GM19328 (cell line): ENCODE measurements at regions not wholly inside any gene's neighbourhood (a gene's known extent, or its start where the extent isn't known, plus 50 kb on each side); places are given as distances from the start of the nearest gene placed in this dataset.

Experiments
- ATAC-seq: cut with Tn5 transposase; IDR thresholded peaks from one replicate; pipeline ENCODE4 v1.9.1; 2021; ENCODE audit warnings: mild to moderate bottlenecking, moderate library complexity; ENCODE audit not compliant: unreplicated experiment

DNA sequence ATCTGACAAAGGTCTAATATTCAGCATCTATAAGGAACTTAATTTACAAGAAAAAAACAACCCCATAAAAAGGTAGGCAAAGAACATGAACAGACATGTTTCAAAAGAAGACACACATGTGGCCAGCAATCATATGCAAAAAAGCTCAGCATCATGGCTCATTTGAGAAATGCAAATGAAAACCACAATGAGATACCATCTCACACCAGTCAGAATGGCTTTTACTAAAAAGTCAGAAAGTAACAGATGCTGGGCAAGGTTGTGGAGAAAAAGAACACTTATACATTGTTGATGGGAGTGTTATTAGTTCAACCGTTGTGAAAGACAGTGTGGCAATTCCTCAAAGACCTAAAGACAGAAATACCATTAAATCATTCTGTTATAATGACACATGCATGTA is 289.9 kb upstream of the MMS22L start:
- no peak for ATAC-seq

- ATAC-seq, result no peak
These were observed 303.3 kb upstream of the MMS22L start for GRCh38 chr6:97586344-97586743.

DNA sequence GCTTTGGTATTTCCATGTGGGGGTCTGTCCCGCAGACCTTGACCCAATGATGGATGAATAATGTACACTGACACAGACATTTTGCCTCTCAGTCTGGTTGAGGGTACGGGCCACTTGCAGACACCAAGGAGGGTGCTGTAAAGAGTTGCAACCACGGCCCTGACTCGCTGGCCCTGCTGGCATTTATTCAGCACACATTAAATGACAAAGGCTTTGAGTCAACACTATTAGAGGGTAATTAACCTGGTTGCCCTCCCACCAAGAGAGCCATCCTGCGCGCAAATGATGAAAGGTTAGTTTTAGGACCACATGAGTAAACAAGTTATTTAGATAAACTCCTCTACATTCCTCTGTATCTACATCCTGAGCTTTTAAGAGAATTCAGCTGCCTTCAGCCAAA is 308.9 kb upstream of the MMS22L start:
- no peak for ATAC-seq

GRCh38 chr6:97594844-97595243 is 311.8 kb upstream of the MMS22L start:
- ATAC-seq, result no peak

DNA sequence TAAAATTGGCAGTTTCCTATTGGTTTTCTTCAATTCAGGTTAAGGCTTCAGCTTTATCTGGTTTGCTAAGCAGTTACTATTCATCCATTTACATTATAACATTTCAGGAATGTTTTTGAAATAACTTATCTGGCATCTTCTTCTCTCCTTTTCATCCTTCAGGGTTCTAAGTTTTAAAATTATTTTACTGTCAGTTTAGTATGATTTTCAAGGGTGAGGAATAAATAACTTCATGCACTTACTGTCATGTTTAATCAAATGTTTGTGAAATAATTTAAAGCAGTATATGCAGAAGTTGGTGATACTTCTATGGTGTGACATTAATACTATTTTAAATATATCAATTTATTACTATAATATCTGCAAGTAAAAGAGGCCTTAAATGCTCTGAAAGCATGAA is 338.1 kb upstream of the MMS22L start:
- no peak for ATAC-seq

GRCh38 chr6:97626671-97627441 is 343.8 kb upstream of the MMS22L start:
- no peak for ATAC-seq

DNA sequence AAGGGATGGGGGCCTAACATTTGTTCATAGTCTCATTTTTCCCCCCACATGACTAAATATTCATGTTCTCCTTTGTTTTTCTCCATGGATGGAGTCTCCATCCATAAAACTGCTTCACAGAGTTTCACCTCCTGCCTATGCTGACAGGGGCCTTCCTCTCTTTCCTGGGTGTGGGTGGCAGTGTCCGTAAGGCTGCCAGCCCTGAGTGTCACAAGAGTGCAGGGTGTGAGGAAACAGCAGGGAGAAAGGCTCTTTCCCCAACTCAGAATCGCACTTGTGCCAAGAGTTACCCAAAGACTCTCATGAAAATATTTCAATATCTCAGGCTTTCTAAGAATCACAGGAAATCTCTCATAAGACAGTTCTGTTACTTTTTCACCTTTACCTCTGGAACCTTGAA is 346.2 kb upstream of the MMS22L start:
- ATAC-seq, result no peak

DNA sequence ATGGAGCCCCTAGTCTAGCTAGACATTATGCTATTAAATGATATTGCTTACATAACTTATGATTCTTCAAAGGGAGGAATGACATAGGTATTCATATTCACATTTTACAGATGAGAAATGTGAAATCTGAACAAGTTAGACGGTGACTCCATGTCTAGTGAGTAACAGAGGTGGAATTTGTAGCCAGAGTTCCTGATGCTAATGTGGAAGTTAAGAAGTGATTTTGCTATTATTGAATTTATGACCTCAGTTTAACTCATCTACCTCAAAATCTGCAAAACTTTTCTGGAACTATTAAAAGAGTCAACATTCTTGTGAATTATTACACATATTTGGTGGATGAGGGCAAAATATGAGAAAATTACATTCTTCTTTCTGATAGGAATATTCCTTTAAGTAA is 347.6 kb upstream of the MMS22L start:
- no peak for ATAC-seq

DNA sequence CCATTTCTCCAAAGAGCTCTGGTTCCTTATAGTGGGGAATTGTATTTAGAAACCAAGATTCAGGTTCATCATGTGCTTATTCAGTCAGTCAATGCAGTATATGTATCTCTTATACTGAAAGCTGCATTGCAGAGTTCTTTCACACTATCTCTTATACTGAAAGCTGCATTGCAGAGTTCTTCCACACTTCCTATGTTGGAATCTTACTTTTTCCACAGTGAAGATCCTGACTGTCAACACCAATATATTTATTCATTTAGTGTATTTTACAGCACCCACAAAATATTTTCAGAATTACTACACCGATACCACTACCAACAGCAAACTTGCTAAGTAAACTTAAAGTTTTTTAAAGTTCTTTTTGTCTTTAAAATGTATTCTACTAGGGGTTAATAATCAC is 349.3 kb upstream of the MMS22L start:
- ATAC-seq, result no peak

- ATAC-seq, result no peak
These were observed 356.7 kb upstream of the MMS22L start for GRCh38 chr6:97639702-97640101.

- no peak for ATAC-seq
These were observed 361.3 kb upstream of the MMS22L start for GRCh38 chr6:97644353-97644752.

- ATAC-seq, result no peak
These were observed 362.7 kb upstream of the MMS22L start for GRCh38 chr6:97645757-97646156.

DNA sequence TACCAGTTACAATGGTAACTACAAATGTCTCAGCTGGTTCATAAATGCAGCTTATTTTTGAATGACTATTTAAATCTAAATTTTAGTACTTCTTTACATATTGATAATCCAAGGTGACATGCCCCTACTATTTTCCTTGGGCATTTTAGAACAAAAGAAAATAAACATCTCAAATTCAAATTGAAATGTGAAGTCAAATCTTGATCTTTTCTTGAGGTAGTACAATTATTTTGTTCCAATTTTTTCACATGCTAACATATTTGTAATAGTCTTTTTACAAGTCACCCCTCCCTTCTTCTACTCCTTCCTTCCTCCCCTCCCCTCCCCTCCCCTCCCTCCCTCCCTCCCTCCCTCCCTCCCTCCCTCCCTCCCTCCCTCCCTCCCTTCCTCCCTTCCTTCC is 370.1 kb upstream of the MMS22L start:
- ATAC-seq, result no peak

GRCh38 chr6:97653517-97653916 is 370.5 kb upstream of the MMS22L start:
- no peak for ATAC-seq

DNA sequence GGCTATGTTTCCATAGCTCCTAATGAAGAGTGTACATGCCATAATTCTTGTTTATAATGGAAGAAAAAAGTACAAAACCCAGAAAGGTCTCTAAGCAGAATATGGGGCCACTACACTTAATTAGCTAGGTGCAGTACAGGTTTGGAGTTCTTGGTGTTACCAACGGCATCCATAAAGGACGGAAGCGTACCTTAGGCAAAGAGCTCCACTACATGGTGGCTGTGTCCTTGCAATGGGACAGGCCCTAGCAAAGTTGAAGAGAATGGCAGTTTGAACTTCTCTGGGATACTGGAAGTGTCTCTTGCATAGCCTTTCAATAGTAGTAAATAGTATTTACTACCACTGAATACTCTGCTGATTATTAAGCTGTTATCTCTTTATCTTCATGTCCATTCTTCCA is 371.7 kb upstream of the MMS22L start:
- ATAC-seq, result no peak

GRCh38 chr6:97656236-97656635 is 373.2 kb upstream of the MMS22L start:
- no peak for ATAC-seq

GRCh38 chr6:97656706-97657350 is 373.8 kb upstream of the MMS22L start:
- no peak for ATAC-seq

DNA sequence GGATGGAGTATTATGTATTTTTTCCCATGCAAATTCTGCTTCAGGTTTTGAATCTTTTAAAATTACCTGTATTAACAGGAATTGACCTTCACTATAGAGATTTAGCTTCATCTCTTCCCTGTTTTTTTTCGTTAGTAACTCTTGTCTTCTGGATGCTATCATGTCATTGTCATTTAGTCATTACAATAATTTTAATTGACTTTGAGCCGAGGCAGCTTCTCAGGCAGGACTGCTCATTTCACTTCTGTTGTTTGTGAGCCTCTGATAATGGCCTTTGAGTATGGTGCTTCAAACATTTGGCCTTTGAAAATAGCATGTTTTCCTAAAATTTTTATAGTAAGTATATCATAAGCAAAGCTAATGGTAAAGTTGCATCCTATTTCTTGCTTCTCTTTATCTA is 375.1 kb upstream of the MMS22L start:
- ATAC-seq, result no peak

- no peak for ATAC-seq
These were observed 380.2 kb upstream of the MMS22L start for GRCh38 chr6:97663252-97663651.

DNA sequence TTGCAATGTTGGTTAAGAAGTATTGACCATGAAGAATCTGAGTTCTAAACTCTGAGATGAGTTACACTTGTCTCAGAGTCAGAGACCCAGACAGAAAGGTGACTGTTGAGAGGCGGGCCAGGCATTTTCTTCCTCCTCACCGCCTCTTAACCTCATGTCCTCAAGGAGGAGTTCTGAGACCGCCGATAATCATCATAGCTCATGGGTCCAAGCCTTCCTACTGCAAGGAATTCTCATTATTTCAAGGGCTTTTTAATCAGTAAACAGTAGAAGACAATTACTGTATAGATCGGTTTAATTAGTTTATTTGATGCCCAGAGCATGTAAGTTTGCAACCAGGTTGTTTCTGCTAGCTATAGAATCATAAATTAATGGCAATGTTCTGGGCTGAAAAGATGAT is 382.4 kb upstream of the MMS22L start:
- no peak for ATAC-seq

DNA sequence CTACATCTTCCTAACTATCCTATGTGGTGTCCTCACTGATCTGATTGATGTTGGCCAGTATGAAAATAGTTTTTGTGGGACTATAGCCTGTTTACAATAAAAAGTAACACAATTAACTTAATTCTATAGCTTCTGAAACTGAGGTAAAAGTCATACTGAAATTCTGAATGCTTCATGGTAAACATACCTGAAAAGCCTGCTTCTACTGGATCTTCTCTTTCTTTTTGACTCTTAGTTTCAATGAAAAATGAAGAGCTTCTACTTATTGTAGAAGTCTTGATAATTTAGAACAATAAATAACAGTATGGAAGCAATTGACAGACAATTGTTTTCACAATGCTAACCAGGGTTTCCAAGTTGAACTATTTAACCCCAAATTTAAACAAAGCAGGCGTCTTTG is 383.9 kb upstream of the MMS22L start:
- no peak for ATAC-seq

DNA sequence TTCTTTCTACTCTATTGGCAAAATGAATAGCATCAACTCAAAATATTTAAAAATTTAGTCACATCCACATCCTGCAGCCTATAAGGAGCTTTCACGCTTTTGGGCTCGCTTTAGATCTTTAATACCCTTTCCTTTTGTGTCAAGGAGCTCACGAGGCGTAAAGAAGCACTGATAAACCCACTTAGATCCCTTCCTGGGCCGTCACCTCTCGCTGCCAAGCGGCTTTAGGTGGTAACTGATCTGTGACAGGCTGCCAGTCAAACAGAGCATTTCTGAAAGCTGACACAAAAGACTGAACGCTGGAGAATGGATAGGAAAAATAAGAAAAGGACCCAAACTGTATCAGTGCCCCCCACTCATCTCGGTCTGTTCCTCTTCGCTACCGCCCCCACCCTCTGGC is 385.7 kb upstream of the MMS22L start:
- peak; percentile 34 for ATAC-seq
